ENCODE measurements at regions not wholly inside any gene's neighbourhood (a gene's known extent, or its start where the extent isn't known, plus 50 kb on each side); places are given as distances from the start of the nearest gene placed in this dataset.

- no peak overlapping the region for H3K9ac ChIP-seq (ENCODE audit: insufficient read depth in 1 of 2, low read depth in 2 of 2, low read length in 2 of 2)
- no peaks in the 10 kb centered on the region for H3K9me1 ChIP-seq (ENCODE audit: control insufficient read depth, insufficient read depth, low read length)
- H3K27me3 ChIP-seq (ENCODE audit: control insufficient read depth in 2 of 2, insufficient read depth in 2 of 2, low read length in 2 of 2): no peaks in the 10 kb centered on the region
- no TSS peak for BruUV-seq (replicated peaks)
- FAIRE-seq: no peak
- H3K9me3 ChIP-seq (replicated peaks; ENCODE audit: control insufficient read depth, insufficient read depth, low read depth, low read length): no peaks in the 10 kb centered on the region; the same call in 1 of the 2 replicates
- ChIA-PET CTCF (ENCODE audit: low intra/inter-chr PET ratio) (no interaction called here), POLR2A (no interaction called here)
- no peak for ATAC-seq
- intact Hi-C loops (cut with micrococcal nuclease): no loop called here
- no peak overlapping the region for H3K4me3 ChIP-seq
- no peaks in the 10 kb centered on the region for H4K20me1 ChIP-seq (replicated peaks; ENCODE audit: control insufficient read depth, insufficient read depth, low read length)
- TF ChIP-seq TAF1 (IDR thresholded peaks at IDR 0.05; ENCODE audit: control insufficient read depth, extremely low read depth, insufficient read depth, low read length, severe bottlenecking): no peak
- TF ChIP-seq TAF7 (tag; IDR thresholded peaks at IDR 0.05): no peak
- TF ChIP-seq KDM1A (IDR thresholded peaks at IDR 0.05): no peak
- no peak for DNase-seq (ENCODE audit: extremely low read depth in 1 of 4, low spot score in 3 of 4)
- no peaks in the 10 kb centered on the region for H3K79me2 ChIP-seq (ENCODE audit: control insufficient read depth, insufficient read depth, low read length)
- H3K27ac ChIP-seq (ENCODE audit: extremely low read depth, low read depth, low read length): no peak overlapping the region
- no peak overlapping the region for H3K4me2 ChIP-seq (ENCODE audit: insufficient read depth, low read length)
- no peaks in the 10 kb centered on the region for H3K4me1 ChIP-seq (replicated peaks in 1 of 2; ENCODE audit: control insufficient read depth in 2 of 2, insufficient read depth in 2 of 2, low read length in 2 of 2)
- no peaks in the 10 kb centered on the region for H3K36me3 ChIP-seq (ENCODE audit: control insufficient read depth, insufficient read depth, low read length)
- H2AFZ ChIP-seq (ENCODE audit: low read depth, low read length): no peak overlapping the region
- WGBS (ENCODE audit: insufficient coverage, low coverage, missing lambda C conversion rate): 1% methylated on average over 6 of the region's 6 CpGs
- in situ Hi-C loops (cut with MboI): no loop called here
These were observed 122.1 kb upstream of the GUCY1A1 start for GRCh38 chr4:155544547-155544946.

GRCh38 chr4:155543126-155543765 lies 123.4 kb upstream of the GUCY1A1 start:
- no TSS peak for BruUV-seq (replicated peaks)
- CTCF ChIA-PET (ENCODE audit: low intra/inter-chr PET ratio): no interaction called here
- H3K9ac ChIP-seq (ENCODE audit: insufficient read depth in 1 of 2, low read depth in 2 of 2, low read length in 2 of 2): no peak overlapping the region
- H3K9me3 ChIP-seq (replicated peaks; ENCODE audit: control insufficient read depth, insufficient read depth, low read depth, low read length): no peaks in the 10 kb centered on the region; the same call in 1 of the 2 replicates
- no peak overlapping the region for H3K4me2 ChIP-seq (ENCODE audit: insufficient read depth, low read length)
- H4K20me1 ChIP-seq (replicated peaks; ENCODE audit: control insufficient read depth, insufficient read depth, low read length): no peaks in the 10 kb centered on the region
- no peak for ATAC-seq
- no peaks in the 10 kb centered on the region for H3K36me3 ChIP-seq (ENCODE audit: control insufficient read depth, insufficient read depth, low read length)
- intact Hi-C loops (cut with micrococcal nuclease): no loop called here
- FAIRE-seq: no peak
- in situ Hi-C loops (cut with MboI): no loop called here
- no peak overlapping the region for H2AFZ ChIP-seq (ENCODE audit: low read depth, low read length)
- H3K27me3 ChIP-seq (ENCODE audit: control insufficient read depth in 2 of 2, insufficient read depth in 2 of 2, low read length in 2 of 2): no peaks in the 10 kb centered on the region
- POLR2A ChIA-PET: no interaction called here
- DNase-seq (ENCODE audit: extremely low read depth in 1 of 4, low spot score in 3 of 4): no peak
- H3K4me1 ChIP-seq (replicated peaks in 1 of 2; ENCODE audit: control insufficient read depth in 2 of 2, insufficient read depth in 2 of 2, low read length in 2 of 2): no peaks in the 10 kb centered on the region
- no peaks in the 10 kb centered on the region for H3K79me2 ChIP-seq (ENCODE audit: control insufficient read depth, insufficient read depth, low read length)
- no peak overlapping the region for H3K4me3 ChIP-seq
- no peaks in the 10 kb centered on the region for H3K9me1 ChIP-seq (ENCODE audit: control insufficient read depth, insufficient read depth, low read length)
- TF ChIP-seq SREBF2 (CRISPR knock-in tag; IDR thresholded peaks at IDR 0.05): no peak
- WGBS (ENCODE audit: insufficient coverage, low coverage, missing lambda C conversion rate): 0% methylated on average over 2 of the region's 3 CpGs
- no peak overlapping the region for H3K27ac ChIP-seq (ENCODE audit: extremely low read depth, low read depth, low read length)

Data from K562 (cell line).